Type B pancreatic cell (in vitro differentiated cells): ENCODE measurements at regions not wholly inside any gene's neighbourhood (a gene's known extent, or its start where the extent isn't known, plus 50 kb on each side); places are given as distances from the start of the nearest gene placed in this dataset.

ENCODE experiments used
- DNase-seq: peaks from one replicate; pipeline ENCODE4 v3.0.0; 2021; ENCODE audit warnings: mixed read lengths; ENCODE audit not compliant: unreplicated experiment; ENCODE audit errors: extremely low spot score
- H3K27ac Mint-ChIP-seq: 2 replicates; pipeline ENCODE4 v1.8.0; 2021; ENCODE audit warnings: mild to moderate bottlenecking, mixed read lengths
- H3K27me3 Mint-ChIP-seq: 2 replicates; pipeline ENCODE4 v1.8.0; 2021; ENCODE audit warnings: mixed read lengths
- H3K36me3 Mint-ChIP-seq: 2 replicates; pipeline ENCODE4 v1.8.0; 2021; ENCODE audit warnings: mixed read lengths
- H3K4me1 Mint-ChIP-seq: one replicate; pipeline ENCODE4 v1.8.0; 2021; ENCODE audit warnings: mixed read lengths; ENCODE audit not compliant: unreplicated experiment
- H3K4me3 Mint-ChIP-seq: 2 replicates; pipeline ENCODE4 v1.8.0; 2021; ENCODE audit warnings: mild to moderate bottlenecking, mixed read lengths
- H3K9me3 Mint-ChIP-seq: 2 replicates; pipeline ENCODE4 v1.8.0; 2021; ENCODE audit warnings: mixed read lengths
- CTCF ChIP-seq: fragments of 200-600 bp; sonication (generic); conservative IDR thresholded peaks from 2 replicates; pipeline ENCODE4 v1.5.0; 2021; ENCODE audit warnings: antibody characterized with exemption, mild to moderate bottlenecking

- Mint-ChIP-seq H3K36me3 (no peaks in the 10 kb centered on the region), H3K4me3 (no peak overlapping the region), H3K9me3 (no peaks in the 10 kb centered on the region), H3K27ac (no peak overlapping the region), H3K27me3 (no peaks in the 10 kb centered on the region), H3K4me1 (no peaks in the 10 kb centered on the region)
- DNase-seq = no peak
- TF ChIP-seq CTCF = no peak
Measured at GRCh38 chr5:53239301-53239990, 129.9 kb upstream of the MOCS2 start.

- TF ChIP-seq CTCF = no peak
- H3K9me3 Mint-ChIP-seq = no peaks in the 10 kb centered on the region
- no peak overlapping the region for H3K27ac Mint-ChIP-seq
- H3K27me3 Mint-ChIP-seq = no peaks in the 10 kb centered on the region
- DNase-seq = no peak
- no peaks in the 10 kb centered on the region for H3K4me1 Mint-ChIP-seq
- H3K4me3 Mint-ChIP-seq = no peak overlapping the region
- H3K36me3 Mint-ChIP-seq = no peaks in the 10 kb centered on the region
Measured at GRCh38 chr5:53240661-53241060, 131.1 kb upstream of the MOCS2 start.

GRCh38 chr5:53241572-53241971 lies 132.0 kb upstream of the MOCS2 start:
- no peak for DNase-seq
- no peaks in the 10 kb centered on the region for H3K9me3 Mint-ChIP-seq
- H3K27me3 Mint-ChIP-seq = no peaks in the 10 kb centered on the region
- H3K36me3 Mint-ChIP-seq = no peaks in the 10 kb centered on the region
- H3K4me1 Mint-ChIP-seq = no peaks in the 10 kb centered on the region
- no peak overlapping the region for H3K27ac Mint-ChIP-seq
- TF ChIP-seq CTCF = no peak
- H3K4me3 Mint-ChIP-seq = no peak overlapping the region

- Mint-ChIP-seq H3K9me3 (no peaks in the 10 kb centered on the region), H3K36me3 (no peaks in the 10 kb centered on the region), H3K27ac (no peak overlapping the region), H3K4me1 (no peaks in the 10 kb centered on the region), H3K27me3 (peaks cover 4% of the 10 kb centered on the region), H3K4me3 (no peak overlapping the region)
- TF ChIP-seq CTCF = peak; percentile 33
- no peak for DNase-seq
Measured at GRCh38 chr5:53243403-53243802, 133.8 kb upstream of the MOCS2 start.

GRCh38 chr5:53246042-53246836 lies 136.7 kb upstream of the MOCS2 start:
- Mint-ChIP-seq H3K4me3 (no peak overlapping the region), H3K27ac (no peak overlapping the region), H3K4me1 (no peaks in the 10 kb centered on the region), H3K27me3 (peaks cover 4% of the 10 kb centered on the region), H3K9me3 (no peaks in the 10 kb centered on the region), H3K36me3 (no peaks in the 10 kb centered on the region)
- TF ChIP-seq CTCF = no peak
- no peak for DNase-seq
